ENCODE measurements at regions not wholly inside any gene's neighbourhood (a gene's known extent, or its start where the extent isn't known, plus 50 kb on each side); places are given as distances from the start of the nearest gene placed in this dataset.
"Not testable (repeated sequence)": the region's sequence is repeated elsewhere in the genome, so short reads cannot be mapped to it uniquely, and the experiment has no call there.

- H3K9me3 Mint-ChIP-seq = peaks cover 0 to 12% (median 8%) of the 10 kb centered on the region in 5 donors
- CTCF ChIA-PET = no interaction called here
These were observed 188.1 kb upstream of the ETV3 start for GRCh38 chr1:157326173-157326859.

GRCh38 chr1:157325220-157325619 is 187.0 kb upstream of the ETV3 start:
- no peaks in the 10 kb centered on the region for H3K27me3 ChIP-seq (ENCODE audit: insufficient read depth, low read length, poor library complexity, severe bottlenecking)
- CTCF ChIA-PET = no interaction called here
- no peak overlapping the region for H3K27ac Mint-ChIP-seq

More at GRCh38 chr1:157326173-157326859, 188.1 kb upstream of the ETV3 start:
- Mint-ChIP-seq H3K27me3 (peaks cover 14 to 31% of the 10 kb centered on the region in 2 donors), H3K27ac (no peak overlapping the region), H3K4me1 (no peaks in the 10 kb centered on the region), H3K4me3 (no peak overlapping the region), H3K36me3 (no peaks in the 10 kb centered on the region)
- no peaks in the 10 kb centered on the region for H3K27me3 ChIP-seq (ENCODE audit: insufficient read depth, low read length, poor library complexity, severe bottlenecking)
- no peak for DNase-seq
- POLR2A ChIA-PET = no interaction called here
- peak overlapping the region; percentile 14 for H3K27ac ChIP-seq (ENCODE audit: low read depth, low read length)
- no peaks in the 10 kb centered on the region for H3K4me1 ChIP-seq (ENCODE audit: insufficient read depth, low read length)
- no peak overlapping the region for H3K4me3 ChIP-seq (ENCODE audit: low read length)
- H3K36me3 ChIP-seq (ENCODE audit: insufficient read depth, low read length) = no peaks in the 10 kb centered on the region
- no peaks in the 10 kb centered on the region for H3K9me3 ChIP-seq (ENCODE audit: low read length)

GRCh38 chr1:157321972-157322371 is 183.8 kb upstream of the ETV3 start:
- DNase-seq; H3K4me1 Mint-ChIP-seq; H3K4me1 ChIP-seq (ENCODE audit: insufficient read depth, low read length); H3K4me3 ChIP-seq (ENCODE audit: low read length); H3K4me3 Mint-ChIP-seq; POLR2A ChIA-PET; H3K36me3 ChIP-seq (ENCODE audit: insufficient read depth, low read length); H3K27ac Mint-ChIP-seq; H3K36me3 Mint-ChIP-seq; H3K27ac ChIP-seq (ENCODE audit: low read depth, low read length); H3K9me3 ChIP-seq (ENCODE audit: low read length); CTCF ChIA-PET; H3K27me3 ChIP-seq (ENCODE audit: insufficient read depth, low read length, poor library complexity, severe bottlenecking): not testable (repeated sequence)
- peaks cover 31 to 44% (median 36%) of the 10 kb centered on the region in 5 donors for H3K9me3 Mint-ChIP-seq
- peaks cover 29 to 38% of the 10 kb centered on the region in 2 donors for H3K27me3 Mint-ChIP-seq

More at GRCh38 chr1:157325220-157325619, 187.0 kb upstream of the ETV3 start:
- H3K4me1 ChIP-seq (ENCODE audit: insufficient read depth, low read length) = no peaks in the 10 kb centered on the region
- H3K4me3 ChIP-seq (ENCODE audit: low read length) = no peak overlapping the region
- no peaks in the 10 kb centered on the region for H3K4me1 Mint-ChIP-seq
- H3K36me3 Mint-ChIP-seq = no peaks in the 10 kb centered on the region
- POLR2A ChIA-PET = no interaction called here
- H3K36me3 ChIP-seq (ENCODE audit: insufficient read depth, low read length) = no peaks in the 10 kb centered on the region
- H3K4me3 Mint-ChIP-seq = no peak overlapping the region
- H3K9me3 ChIP-seq (ENCODE audit: low read length) = no peaks in the 10 kb centered on the region
- H3K27ac ChIP-seq (ENCODE audit: low read depth, low read length) = peak overlapping the region; percentile 14
- peaks cover 7 to 20% (median 15%) of the 10 kb centered on the region in 5 donors for H3K9me3 Mint-ChIP-seq
- peaks cover 24 to 41% of the 10 kb centered on the region in 2 donors for H3K27me3 Mint-ChIP-seq
- DNase-seq = no peak

- ChIA-PET POLR2A (no interaction called here), CTCF (no interaction called here)
- Histone ChIP-seq H3K27me3 (ENCODE audit: insufficient read depth, low read length, poor library complexity, severe bottlenecking) (no peaks in the 10 kb centered on the region), H3K9me3 (ENCODE audit: low read length) (no peaks in the 10 kb centered on the region), H3K4me3 (ENCODE audit: low read length) (no peak overlapping the region), H3K27ac (ENCODE audit: low read depth, low read length) (no peak overlapping the region), H3K4me1 (ENCODE audit: insufficient read depth, low read length) (no peaks in the 10 kb centered on the region), H3K36me3 (ENCODE audit: insufficient read depth, low read length) (no peaks in the 10 kb centered on the region)
- no peak for DNase-seq
- peaks cover 32 to 36% of the 10 kb centered on the region in 2 donors for H3K27me3 Mint-ChIP-seq
- peaks cover 26 to 53% (median 46%) of the 10 kb centered on the region in 5 donors for H3K9me3 Mint-ChIP-seq
- peaks cover 0 to 5% (median 5%) of the 10 kb centered on the region in 3 donors for H3K36me3 Mint-ChIP-seq
- no peak overlapping the region for H3K4me3 Mint-ChIP-seq
- no peak overlapping the region for H3K27ac Mint-ChIP-seq
- no peaks in the 10 kb centered on the region for H3K4me1 Mint-ChIP-seq
These were observed 181.4 kb upstream of the ETV3 start for GRCh38 chr1:157319567-157319966.

GRCh38 chr1:157317229-157317628 is 179.0 kb upstream of the ETV3 start:
- H3K27me3 ChIP-seq (ENCODE audit: insufficient read depth, low read length, poor library complexity, severe bottlenecking); H3K36me3 Mint-ChIP-seq; H3K27ac Mint-ChIP-seq; H3K36me3 ChIP-seq (ENCODE audit: insufficient read depth, low read length); H3K4me3 ChIP-seq (ENCODE audit: low read length); H3K4me3 Mint-ChIP-seq; H3K27ac ChIP-seq (ENCODE audit: low read depth, low read length); DNase-seq; CTCF ChIA-PET; POLR2A ChIA-PET; H3K4me1 Mint-ChIP-seq; H3K9me3 ChIP-seq (ENCODE audit: low read length); H3K4me1 ChIP-seq (ENCODE audit: insufficient read depth, low read length): not testable (repeated sequence)
- H3K9me3 Mint-ChIP-seq = peaks cover 23 to 53% (median 49%) of the 10 kb centered on the region in 5 donors
- peaks cover 36 to 46% of the 10 kb centered on the region in 2 donors for H3K27me3 Mint-ChIP-seq

GRCh38 chr1:157315544-157315943 is 177.3 kb upstream of the ETV3 start:
- peaks cover 9% of the 10 kb centered on the region for H3K27me3 ChIP-seq (ENCODE audit: insufficient read depth, low read length, poor library complexity, severe bottlenecking)
- no peak overlapping the region for H3K4me3 Mint-ChIP-seq
- ChIA-PET CTCF (no interaction called here), POLR2A (no interaction called here)
- H3K4me1 Mint-ChIP-seq = no peaks in the 10 kb centered on the region
- no peak overlapping the region for H3K27ac ChIP-seq (ENCODE audit: low read depth, low read length)
- no peaks in the 10 kb centered on the region for H3K9me3 ChIP-seq (ENCODE audit: low read length)
- H3K36me3 ChIP-seq (ENCODE audit: insufficient read depth, low read length) = no peaks in the 10 kb centered on the region
- peaks cover 30 to 47% of the 10 kb centered on the region in 2 donors for H3K27me3 Mint-ChIP-seq
- no peak for DNase-seq
- no peaks in the 10 kb centered on the region for H3K4me1 ChIP-seq (ENCODE audit: insufficient read depth, low read length)
- peaks cover 13 to 46% (median 38%) of the 10 kb centered on the region in 5 donors for H3K9me3 Mint-ChIP-seq
- no peak overlapping the region for H3K27ac Mint-ChIP-seq
- no peak overlapping the region for H3K4me3 ChIP-seq (ENCODE audit: low read length)
- H3K36me3 Mint-ChIP-seq = peaks cover 0 to 5% (median 5%) of the 10 kb centered on the region in 3 donors

GRCh38 chr1:157314408-157314807 is 176.2 kb upstream of the ETV3 start:
- POLR2A ChIA-PET = no interaction called here

GRCh38 chr1:157313240-157313807 is 175.1 kb upstream of the ETV3 start:
- Mint-ChIP-seq H3K27ac (no peak overlapping the region), H3K9me3 (peaks cover 8 to 27% (median 19%) of the 10 kb centered on the region in 5 donors), H3K36me3 (peaks cover 0 to 5% (median 5%) of the 10 kb centered on the region in 3 donors), H3K4me3 (no peak overlapping the region), H3K27me3 (peaks cover 31 to 63% of the 10 kb centered on the region in 2 donors), H3K4me1 (no peaks in the 10 kb centered on the region)
- POLR2A ChIA-PET = no interaction called here
- Histone ChIP-seq H3K4me3 (ENCODE audit: low read length) (no peak overlapping the region), H3K9me3 (ENCODE audit: low read length) (no peaks in the 10 kb centered on the region), H3K36me3 (ENCODE audit: insufficient read depth, low read length) (no peaks in the 10 kb centered on the region), H3K4me1 (ENCODE audit: insufficient read depth, low read length) (no peaks in the 10 kb centered on the region), H3K27ac (ENCODE audit: low read depth, low read length) (no peak overlapping the region), H3K27me3 (ENCODE audit: insufficient read depth, low read length, poor library complexity, severe bottlenecking) (peaks cover 9% of the 10 kb centered on the region)
- CTCF ChIA-PET = no interaction called here
- DNase-seq = no peak

More at GRCh38 chr1:157314408-157314807, 176.2 kb upstream of the ETV3 start:
- Mint-ChIP-seq H3K4me3 (no peak overlapping the region), H3K27me3 (peaks cover 31 to 54% of the 10 kb centered on the region in 2 donors), H3K9me3 (peaks cover 10 to 36% (median 27%) of the 10 kb centered on the region in 5 donors), H3K4me1 (no peaks in the 10 kb centered on the region), H3K27ac (no peak overlapping the region), H3K36me3 (peaks cover 0 to 5% (median 5%) of the 10 kb centered on the region in 3 donors)
- no peaks in the 10 kb centered on the region for H3K4me1 ChIP-seq (ENCODE audit: insufficient read depth, low read length)
- no peaks in the 10 kb centered on the region for H3K36me3 ChIP-seq (ENCODE audit: insufficient read depth, low read length)
- DNase-seq = no peak
- H3K27me3 ChIP-seq (ENCODE audit: insufficient read depth, low read length, poor library complexity, severe bottlenecking) = peaks cover 9% of the 10 kb centered on the region
- H3K4me3 ChIP-seq (ENCODE audit: low read length) = no peak overlapping the region
- H3K27ac ChIP-seq (ENCODE audit: low read depth, low read length) = no peak overlapping the region
- H3K9me3 ChIP-seq (ENCODE audit: low read length) = no peaks in the 10 kb centered on the region
- CTCF ChIA-PET = no interaction called here

All from CD8-positive, alpha-beta memory T cell (primary cell).